ENCODE measurements at regions not wholly inside any gene's neighbourhood (a gene's known extent, or its start where the extent isn't known, plus 50 kb on each side); places are given as distances from the start of the nearest gene placed in this dataset.

GRCh38 chr3:30372837-30373236, 233.6 kb upstream of the TGFBR2 start:
- no peak for DNase-seq

- no peak for DNase-seq
Measured at GRCh38 chr3:30384546-30385072, 221.8 kb upstream of the TGFBR2 start.

- no peak for DNase-seq
Measured at GRCh38 chr3:30393079-30393478, 213.3 kb upstream of the TGFBR2 start.

- DNase-seq: no peak
Measured at GRCh38 chr3:30397030-30397429, 209.4 kb upstream of the TGFBR2 start.

GRCh38 chr3:30399394-30400181, 206.8 kb upstream of the TGFBR2 start:
- no peak for DNase-seq

GRCh38 chr3:30400926-30401325, 205.5 kb upstream of the TGFBR2 start:
- DNase-seq: no peak

GRCh38 chr3:30401971-30402370, 204.4 kb upstream of the TGFBR2 start:
- no peak for DNase-seq

GRCh38 chr3:30407651-30408050, 198.8 kb upstream of the TGFBR2 start:
- DNase-seq: no peak

- no peak for DNase-seq
Measured at GRCh38 chr3:30408105-30408557, 198.3 kb upstream of the TGFBR2 start.

- DNase-seq: no peak
Measured at GRCh38 chr3:30418443-30418842, 188.0 kb upstream of the TGFBR2 start.

- no peak for DNase-seq
Measured at GRCh38 chr3:30421266-30421665, 185.1 kb upstream of the TGFBR2 start.

GRCh38 chr3:30426293-30426993, 180.0 kb upstream of the TGFBR2 start:
- DNase-seq: no peak

GRCh38 chr3:30428251-30428650, 178.2 kb upstream of the TGFBR2 start:
- no peak for DNase-seq

- no peak for DNase-seq
Measured at GRCh38 chr3:30435861-30436331, 170.5 kb upstream of the TGFBR2 start.

- no peak for DNase-seq
Measured at GRCh38 chr3:30437171-30437601, 169.2 kb upstream of the TGFBR2 start.

- DNase-seq: no peak
Measured at GRCh38 chr3:30438126-30438525, 168.3 kb upstream of the TGFBR2 start.

- no peak for DNase-seq
Measured at GRCh38 chr3:30439451-30440053, 166.8 kb upstream of the TGFBR2 start.

- no peak for DNase-seq
Measured at GRCh38 chr3:30440147-30440604, 166.2 kb upstream of the TGFBR2 start.

GRCh38 chr3:30440880-30441279, 165.5 kb upstream of the TGFBR2 start:
- no peak for DNase-seq

- DNase-seq: no peak
Measured at GRCh38 chr3:30443756-30444673, 162.4 kb upstream of the TGFBR2 start.

- no peak for DNase-seq
Measured at GRCh38 chr3:30448450-30449289, 157.7 kb upstream of the TGFBR2 start.

Data from central memory CD4-positive, alpha-beta T cell (primary cell).